HS-5 (cell line): ENCODE measurements at regions not wholly inside any gene's neighbourhood (a gene's known extent, or its start where the extent isn't known, plus 50 kb on each side); places are given as distances from the start of the nearest gene placed in this dataset.
"Not testable (repeated sequence)": the region's sequence is repeated elsewhere in the genome, so short reads cannot be mapped to it uniquely, and the experiment has no call there.

ENCODE experiments used
- DNase-seq: peaks from one replicate; pipeline ENCODE4 v3.0.0-alpha.2; 2012; ENCODE audit warnings: low read depth

DNA sequence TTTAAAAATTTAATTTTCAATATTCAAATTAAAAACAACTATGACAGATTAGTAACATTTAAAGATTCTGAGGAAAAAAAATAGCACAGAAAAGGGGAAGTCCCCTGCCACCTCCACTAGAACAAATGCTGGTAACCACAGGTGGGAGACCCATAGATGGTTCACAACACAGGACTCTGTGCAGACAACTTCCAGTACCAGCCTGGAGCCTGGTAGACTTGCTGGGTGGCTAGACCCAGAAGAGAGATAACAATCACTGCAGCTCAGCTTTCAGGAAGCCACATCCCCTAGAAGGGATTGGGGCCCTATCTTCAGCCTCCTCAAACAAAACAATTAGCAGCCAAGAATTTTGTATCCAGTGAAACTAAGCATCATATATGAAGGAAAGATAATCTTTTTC, 179.6 kb upstream of the RND3 start:
- DNase-seq = not testable (repeated sequence)

DNA sequence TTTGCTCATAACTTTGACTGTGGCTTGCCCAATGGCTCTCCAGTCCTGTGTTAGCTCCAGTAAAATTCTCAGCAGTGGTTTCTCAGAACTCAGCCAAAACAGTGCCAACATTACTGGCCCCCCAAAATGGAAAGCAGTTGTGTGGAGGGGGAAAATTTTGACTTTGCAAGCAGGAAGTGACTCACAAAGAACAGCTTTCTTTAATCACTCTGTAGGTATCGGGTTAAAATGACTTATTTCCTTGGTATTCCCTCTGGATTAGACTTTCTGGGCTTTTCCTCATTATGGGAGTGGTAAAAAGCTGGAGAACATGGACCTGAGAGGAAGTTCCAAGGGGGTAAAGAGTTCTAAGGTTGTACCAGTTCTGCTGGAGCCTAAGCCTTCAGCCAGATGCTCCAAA, 175.7 kb upstream of the RND3 start:
- DNase-seq = peak; percentile 90

DNA sequence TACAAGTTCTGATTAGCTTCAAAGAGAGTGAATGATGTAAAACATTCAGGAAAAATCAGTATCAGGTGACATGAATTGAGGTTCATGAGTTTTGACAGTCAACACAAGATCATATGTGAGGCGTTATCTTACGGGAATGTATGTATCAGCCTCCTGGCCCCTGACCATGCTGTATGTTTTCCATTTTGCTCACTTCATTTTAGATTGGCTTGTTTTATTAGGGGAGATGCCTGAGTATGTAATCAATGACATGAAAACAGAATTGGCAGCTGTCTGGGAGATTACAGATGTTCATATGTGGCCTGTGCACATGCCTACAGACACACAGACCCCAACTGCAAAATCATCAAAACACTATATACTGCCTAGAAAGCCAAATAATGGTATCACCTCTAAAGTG, 168.5 kb upstream of the RND3 start:
- DNase-seq = no peak

DNA sequence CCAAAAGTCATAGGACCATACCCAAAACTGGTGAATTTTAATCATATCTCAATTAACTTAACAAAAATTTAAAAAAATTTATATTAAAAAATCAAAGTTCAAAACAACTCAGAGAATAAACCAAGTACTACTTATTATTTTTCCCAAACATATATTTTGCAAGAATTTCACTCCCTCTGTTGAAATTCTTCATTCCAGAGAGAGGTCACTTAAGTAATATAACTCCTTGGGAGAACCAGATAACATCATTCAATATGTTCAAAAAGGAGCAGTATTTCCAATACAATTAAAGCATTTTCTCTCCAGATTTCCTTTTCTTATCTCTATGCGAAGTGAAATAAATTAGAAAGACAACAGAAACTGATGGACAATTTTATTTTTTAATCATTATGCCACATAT, 165.9 kb upstream of the RND3 start:
- no peak for DNase-seq

DNA sequence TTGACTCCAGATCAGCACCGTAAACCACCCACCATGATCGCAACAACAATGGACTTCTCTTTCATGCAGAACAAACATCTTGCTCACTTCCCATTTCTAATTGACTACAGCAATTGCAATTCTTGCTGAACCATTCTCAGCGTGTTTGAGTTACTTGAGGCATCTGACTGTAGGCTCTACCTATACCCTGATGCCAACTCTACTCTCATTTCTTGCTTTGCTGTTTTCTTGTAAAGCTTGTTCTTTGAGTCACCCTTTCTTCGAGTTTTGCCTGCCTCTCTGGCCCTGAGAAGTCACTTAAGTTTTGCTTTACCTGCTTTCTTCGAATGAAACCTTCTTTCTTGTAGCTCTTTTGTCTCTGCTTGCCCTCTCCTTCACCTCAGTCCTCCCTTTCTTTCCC, 160.5 kb upstream of the RND3 start:
- DNase-seq = no peak

DNA sequence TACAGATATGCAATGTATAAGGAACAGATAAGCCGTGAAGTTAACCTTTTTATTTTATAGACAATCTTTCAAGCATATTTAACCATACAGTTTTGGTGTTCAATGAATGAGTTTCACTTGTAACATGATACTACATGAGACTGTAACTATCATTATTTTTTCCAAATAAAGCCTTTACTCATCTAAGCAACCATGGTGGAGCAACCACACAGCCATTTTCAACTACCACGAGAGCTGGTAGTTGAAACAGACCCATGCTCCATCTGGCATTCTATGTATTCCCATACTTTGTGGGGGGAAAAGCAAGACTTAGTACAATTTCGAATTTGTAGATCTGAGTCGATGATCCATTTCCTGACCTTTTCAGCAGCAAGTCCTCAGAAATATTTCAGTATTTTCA, 159.3 kb upstream of the RND3 start:
- DNase-seq = no peak

DNA sequence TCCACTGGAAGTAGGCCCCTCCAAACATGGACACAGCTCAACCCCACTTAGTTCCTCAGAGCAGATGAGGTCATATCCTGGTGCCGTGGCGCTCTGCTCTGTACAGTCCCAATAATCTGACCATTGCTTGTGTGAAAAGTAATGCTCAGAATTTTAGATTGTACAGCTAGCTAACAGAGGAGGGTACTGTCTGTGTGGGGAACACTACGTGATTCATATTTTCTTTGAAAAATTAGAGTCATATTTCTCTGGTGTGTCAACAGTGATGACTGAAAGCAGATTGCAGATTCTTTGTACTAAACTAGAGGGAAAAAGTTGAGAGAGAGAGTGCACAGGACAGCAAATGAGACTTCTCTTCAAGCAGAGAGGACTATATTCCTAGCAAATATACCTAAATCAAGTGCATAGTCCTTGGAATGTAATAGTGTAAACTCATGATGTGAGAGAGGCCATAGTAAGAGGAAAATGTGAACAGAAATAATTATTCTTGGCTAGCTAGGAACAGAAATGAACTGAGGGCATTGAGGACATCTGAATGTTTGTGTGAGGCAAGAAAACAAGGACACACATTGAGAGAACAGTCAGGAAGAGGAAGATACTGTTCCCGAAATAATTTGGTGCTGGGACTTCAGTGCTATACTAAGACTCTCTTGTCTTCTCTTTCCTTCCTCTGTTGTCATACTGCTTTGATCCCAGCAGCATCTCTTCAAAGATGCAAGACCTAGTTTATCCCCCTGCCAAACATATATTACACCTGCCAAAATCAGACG, 157.0 kb upstream of the RND3 start:
- DNase-seq = peak; percentile 84

DNA sequence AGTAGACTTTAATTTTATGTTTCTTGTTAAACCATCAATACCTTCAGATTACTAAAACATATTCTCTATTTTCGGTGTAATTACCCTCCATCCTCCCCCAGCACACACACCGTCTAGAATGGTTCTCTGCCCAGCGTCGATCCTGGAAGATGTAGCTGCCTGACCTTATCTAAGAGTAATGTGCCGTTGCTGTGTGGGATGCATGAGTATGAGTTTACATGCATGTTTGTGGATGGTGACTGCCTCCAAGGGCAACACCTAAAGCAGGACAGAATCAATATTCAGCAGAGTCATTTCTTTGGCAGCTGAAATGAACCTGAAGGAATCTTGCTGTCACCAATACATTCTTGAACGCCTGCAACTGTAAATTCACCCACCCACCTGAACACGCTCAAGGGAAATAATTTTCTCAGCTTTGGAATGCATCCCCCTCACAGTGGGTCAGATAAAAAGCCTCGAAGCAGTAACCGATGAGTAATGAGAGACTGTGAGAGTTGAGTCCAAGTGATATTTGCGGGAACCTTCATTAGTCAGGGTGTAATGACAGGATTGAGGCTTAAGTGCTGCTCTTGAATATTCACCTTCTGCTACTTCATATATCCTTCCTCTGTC, 155.8 kb upstream of the RND3 start:
- no peak for DNase-seq

DNA sequence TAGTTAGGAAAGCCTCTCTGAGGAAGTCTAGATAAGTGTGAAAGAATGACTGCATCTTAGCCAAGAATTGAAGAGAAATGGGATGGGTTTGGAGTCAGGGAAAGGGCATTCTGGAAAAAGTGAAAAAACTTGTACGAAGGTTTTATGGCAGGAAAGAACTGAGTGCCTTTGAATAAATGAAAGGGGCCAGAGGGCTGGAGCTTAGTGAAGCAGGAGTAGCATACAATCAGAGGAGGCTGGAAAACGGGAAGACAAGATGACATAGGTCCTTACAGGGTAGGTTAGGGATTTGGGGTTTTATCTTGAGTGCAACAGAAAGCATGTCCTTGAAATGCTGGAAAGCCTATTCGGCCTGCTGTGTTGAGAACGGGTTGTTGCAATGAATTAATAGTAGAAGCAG, 152.6 kb upstream of the RND3 start:
- DNase-seq = no peak

DNA sequence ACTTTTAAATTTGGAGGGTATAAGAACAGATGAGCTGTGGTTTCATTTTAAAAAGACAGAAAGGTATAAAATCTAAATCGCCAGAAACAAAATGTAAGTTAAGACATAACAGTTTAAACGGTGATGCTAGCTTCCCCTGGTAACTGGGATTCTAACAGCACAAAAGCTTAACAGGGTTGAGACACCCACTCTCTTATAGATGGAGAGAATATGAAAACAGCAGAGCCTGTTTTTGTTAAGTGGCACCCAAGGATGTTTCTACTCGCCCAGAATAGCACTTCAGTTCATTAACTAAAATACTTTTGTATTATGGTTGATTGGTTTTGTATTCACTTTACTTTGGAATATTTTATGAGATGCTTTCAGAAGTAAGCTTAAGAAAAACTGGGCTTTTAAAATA, 151.9 kb upstream of the RND3 start:
- no peak for DNase-seq

DNA sequence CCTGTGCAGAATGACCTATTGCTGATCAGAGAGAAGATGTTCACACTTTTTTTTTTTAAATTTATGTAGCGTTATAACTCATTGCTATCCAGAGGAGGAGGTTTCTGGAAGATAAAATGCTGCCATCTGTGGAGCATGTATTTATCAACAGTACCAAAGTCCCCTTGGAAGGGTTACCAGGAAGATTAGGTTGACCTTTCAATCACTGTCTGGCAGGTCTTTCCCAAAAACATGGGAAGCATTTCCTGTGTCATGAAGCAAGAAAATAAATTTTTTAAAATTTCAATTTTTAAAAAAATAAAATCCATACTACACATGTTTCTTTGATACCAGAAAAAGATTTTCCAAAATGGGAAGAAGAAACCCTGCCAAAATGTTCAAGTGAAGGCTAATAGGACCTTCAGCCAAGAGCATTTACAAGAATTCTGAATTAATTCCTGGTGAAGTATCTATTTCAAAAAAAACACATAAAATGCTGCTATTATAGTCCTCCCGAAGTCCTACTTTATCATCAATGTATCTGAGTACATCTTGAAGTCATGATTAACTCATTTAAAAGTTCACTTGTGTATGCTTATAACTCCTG, 143.9 kb upstream of the RND3 start:
- no peak for DNase-seq

DNA sequence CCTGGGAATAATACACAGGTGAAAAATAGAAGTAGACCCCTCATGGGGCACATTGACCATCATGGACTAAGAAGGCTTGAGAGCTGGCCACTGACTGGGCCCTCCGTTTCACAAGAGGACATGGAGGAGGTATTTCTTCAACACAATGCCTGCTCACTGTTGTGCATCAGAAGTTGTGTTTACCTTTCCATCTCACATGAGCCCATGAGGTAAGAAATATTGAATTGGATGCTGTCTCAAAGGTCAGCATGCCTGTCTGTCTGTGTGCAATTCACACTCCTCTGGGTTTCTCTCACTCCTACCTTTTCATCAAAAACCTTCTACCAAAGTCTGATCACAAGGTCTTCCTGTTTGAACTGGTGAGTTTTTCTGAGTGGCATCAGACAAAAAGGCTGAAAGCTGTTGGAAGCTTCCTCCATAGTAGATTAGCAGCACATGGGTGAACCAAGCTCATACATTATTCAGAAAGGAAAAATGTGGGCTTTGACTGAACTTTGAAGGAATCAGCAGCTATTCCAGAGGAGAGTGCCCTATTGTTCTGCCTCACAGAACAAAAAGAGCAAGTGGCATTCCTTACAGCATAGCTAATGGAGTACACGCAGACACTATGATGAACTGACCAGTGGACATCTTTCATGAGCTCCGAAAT, 143.2 kb upstream of the RND3 start:
- DNase-seq = no peak

DNA sequence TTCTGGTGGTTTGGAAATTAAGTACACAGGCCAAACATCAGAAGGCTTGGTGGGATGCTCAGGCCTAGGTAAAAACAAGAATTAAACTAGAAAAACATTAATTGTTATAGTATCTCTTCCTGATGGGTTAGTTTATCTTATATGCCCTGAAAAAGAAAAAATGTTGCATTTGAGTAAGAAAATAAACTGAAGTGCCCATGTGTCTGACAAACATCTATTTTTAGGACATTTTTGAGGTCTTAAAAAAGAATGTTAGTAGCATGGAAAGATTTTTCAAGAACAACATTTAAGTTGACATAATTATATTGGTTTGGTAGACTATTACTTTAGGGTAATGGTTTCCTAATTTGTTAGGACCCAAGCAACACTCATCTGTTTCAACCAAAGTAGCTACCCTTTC, 140.1 kb upstream of the RND3 start:
- DNase-seq = no peak

DNA sequence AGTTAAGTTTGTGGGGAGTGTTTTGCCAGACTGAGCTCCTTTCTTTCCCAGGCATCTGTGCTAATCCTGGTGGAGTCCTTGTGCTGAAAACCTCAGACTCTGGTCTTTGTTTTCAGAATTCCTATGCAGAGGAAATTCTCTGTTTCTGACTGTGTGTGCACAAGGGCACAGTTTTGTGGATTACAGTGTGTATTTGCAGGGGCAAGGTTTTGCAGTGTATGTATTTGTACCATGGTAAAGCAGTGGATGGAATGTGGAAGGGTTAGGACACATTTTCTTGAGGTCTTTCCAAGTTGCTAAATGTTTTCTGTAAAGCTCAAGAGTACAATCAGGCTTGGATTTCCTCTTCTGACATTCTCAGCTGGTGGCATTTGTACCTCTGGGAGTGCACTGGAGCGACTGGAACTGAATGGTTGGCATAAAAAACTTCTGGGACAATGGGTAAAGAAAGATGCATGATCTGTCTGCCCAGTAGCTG, 139.5 kb upstream of the RND3 start:
- no peak for DNase-seq

DNA sequence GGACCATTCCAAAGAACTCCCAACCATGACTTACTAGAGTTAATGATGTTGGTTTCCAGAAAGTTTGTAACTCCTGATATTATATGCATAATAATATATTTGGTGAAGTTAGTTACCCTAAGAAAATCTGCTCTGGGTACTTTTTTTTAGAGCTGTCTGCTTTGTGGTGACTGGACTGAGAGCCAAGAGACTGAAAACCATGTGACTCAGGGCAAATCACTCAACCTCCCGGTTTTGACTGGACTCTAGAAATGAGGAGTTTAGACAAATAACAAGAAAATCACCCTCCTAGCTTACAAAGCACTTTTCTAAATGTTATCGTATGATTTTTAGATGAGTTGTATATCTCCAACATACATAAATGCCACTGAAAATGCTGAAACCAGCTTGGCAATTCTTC, 138.3 kb upstream of the RND3 start:
- DNase-seq = no peak

DNA sequence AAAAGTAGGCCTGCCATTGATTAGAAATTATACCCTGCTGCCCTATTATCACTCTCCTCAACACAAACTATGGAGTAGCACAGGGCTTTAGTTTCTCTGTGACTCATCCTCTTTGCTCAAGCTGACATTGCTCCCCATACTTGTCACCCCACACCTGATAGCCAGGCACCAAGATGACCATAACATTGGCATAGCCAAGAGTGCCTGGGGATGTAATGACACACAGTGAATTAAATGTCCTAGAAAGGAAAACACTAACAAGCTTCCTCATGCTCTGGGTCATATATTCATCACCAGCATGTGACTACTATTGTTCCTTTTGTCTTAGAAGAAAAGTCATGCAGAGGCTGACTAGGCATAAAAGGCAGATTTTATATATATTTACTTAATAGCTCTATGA, 137.8 kb upstream of the RND3 start:
- DNase-seq = no peak

DNA sequence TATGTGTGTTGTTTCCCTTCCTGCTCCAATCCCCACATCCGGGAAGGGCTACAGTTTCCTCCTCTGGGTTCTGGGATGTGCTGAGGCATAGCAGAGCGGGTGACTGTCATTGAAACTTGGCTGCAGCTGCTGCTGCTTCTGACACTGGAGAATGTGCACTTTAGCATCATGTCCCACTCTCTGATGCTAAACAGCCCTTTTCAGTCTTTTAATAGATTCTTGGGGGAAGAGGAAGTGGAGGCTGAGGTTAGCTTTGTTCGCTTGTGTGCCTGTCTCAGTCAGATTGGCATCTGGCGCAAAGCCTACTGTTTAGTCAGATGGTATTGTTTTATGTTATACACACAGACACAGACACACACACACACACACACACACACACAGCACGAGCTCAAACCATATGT, 136.5 kb upstream of the RND3 start:
- DNase-seq = no peak

DNA sequence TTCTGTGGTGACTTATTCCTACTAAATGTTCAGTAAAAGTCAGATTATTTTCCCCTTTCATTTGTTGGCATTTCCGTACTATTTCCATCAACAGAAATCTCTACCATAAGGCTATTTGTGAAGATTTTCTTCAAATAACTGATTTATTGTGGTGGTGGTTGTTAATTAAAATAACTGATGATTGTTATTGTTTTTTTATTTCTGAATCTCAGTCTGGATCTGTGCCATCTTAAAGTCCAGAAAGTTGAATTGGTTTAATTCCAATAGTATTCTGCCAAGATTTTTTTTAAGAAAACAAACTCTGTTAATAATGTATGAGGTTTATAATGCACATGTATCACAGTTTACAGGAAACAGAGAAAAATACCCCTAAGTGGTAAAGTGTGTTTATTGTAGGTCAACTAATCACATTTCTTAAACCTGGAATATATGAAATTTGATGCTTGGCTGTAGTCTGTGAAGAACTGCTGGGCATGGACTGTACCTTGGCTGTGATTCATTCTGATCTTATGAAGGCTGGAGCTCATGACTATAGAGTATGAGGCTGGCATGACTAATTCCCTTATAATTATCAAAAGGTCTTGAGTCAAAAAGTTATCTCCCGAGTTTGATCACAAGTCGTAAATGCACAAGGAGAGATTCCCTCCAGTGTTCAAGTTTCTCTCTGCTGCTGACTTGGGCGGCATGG, 134.2 kb upstream of the RND3 start:
- peak; percentile 83 for DNase-seq

DNA sequence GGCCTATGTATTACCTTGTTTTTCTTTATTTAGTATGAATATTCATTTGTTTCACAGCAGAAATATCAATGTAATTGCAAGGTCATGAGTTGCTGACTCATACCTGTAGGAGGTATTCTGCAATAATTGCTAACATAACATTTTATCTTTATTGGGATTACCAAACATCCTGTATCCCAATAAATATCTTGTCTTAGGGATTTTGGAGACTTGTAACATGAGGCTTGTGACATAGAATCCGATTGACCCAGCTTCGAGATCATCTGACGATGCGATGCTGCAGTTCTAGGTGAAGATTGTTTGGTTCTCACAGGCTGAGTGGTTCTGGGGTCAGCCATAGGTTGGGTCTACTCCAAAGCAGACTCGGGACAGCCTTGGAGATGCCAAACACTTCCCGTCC, 133.4 kb upstream of the RND3 start:
- peak; percentile 68 for DNase-seq

DNA sequence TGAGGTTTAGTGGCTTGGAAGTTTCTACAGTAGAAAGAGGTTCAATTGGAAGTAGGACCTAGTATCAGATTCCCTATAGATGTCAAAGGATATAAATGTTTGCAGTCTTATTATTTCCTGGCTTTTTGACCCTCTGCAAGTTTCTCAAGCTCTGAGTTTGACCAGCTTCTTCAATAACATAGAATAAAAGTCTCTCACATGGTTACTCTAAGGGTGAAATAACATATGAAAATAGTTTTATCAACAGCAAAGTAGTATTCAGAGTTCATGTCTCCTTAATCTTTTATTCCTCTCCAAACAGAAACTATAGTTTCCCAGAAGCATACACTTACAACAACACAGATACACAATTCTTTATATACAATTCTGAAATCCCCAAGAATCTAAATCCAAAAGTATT, 132.9 kb upstream of the RND3 start:
- no peak for DNase-seq

DNA sequence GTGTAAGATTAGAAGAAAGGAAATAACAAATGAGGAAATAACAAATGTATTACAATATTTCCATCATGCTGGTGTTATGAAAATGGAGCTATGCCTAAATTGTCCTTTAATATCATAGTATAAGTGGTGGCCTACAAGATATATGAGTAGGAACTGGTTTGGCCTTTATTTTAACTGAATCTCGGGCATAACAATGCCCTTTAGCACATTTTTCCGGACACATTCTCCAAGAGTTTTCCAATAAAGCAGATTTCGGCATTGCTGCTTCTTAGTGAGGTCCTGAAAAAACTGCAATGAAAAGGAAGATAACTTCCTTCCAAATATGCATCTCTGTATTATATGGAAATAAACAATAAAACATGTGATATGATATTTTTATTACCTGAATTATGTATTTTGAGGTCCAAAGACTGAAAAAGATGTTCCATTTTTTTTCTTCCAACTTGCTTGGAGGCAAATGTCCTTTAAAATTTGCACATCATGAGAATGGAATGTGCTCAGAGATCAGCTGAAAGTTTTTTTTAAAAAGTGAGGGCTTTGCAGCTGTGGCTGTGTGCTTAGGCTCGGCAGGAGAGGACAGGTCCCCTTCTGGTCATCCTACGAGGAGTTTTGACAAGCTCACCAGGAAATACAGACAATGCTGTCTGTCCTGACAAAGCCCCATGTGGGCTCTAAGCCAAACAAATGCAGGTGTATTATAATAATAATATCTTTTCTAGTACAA, 132.3 kb upstream of the RND3 start:
- DNase-seq = peak; percentile 62
